Islet of Langerhans (tissue), 1 donor: ENCODE measurements at regions not wholly inside any gene's neighbourhood (a gene's known extent, or its start where the extent isn't known, plus 50 kb on each side); places are given as distances from the start of the nearest gene placed in this dataset.

Experiments used
- FAIRE-seq: peaks from one replicate; lab custom pipeline; 2011; peaks lifted over from hg19 to GRCh38; lab: Jason Lieb, UNC

- FAIRE-seq: no peak
Observed at GRCh38 chr3:72196377-72196929, 411.5 kb upstream of the PROK2 start.

DNA sequence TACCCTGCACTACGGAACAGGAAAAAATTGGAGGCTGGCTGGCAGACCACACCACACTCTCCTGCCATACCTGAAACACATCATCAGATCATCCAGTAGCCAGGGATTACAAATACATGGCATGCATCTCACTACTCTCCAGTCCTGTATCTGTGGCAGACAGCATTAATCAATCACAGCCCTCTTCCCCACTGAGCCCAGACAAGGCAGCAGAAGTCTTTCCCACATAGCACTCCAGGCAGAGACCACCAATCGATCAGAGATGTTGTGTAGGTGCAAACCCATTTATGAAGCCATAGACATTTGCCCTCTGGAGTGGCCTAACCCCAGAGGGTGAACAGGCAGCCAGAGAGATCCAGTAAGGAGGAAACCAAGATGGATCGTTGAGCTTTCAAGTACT, 410.9 kb upstream of the PROK2 start:
- no peak for FAIRE-seq

DNA sequence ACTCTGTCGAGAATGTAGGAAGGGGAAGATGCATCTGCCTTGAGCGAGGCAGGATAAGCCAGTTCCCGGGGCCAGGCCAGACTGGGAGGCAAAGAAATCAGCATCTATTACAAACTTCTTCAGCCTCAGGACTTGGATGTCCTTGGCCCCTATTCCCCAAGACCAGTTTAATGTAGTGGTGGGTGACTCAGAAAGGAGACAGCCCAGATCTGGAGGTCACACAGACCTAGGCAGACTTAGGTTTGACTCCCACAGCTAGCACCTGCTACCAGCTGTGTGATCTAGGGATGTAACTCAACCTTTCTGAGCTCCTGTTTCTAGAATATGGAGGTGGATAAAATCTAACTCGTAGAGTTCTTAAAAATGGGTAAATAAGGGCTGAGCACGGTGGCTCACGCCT, 409.5 kb upstream of the PROK2 start:
- no peak for FAIRE-seq

- no peak for FAIRE-seq
Observed at GRCh38 chr3:72193771-72194430, 409.0 kb upstream of the PROK2 start.

GRCh38 chr3:72192572-72192971, 407.6 kb upstream of the PROK2 start:
- no peak for FAIRE-seq

DNA sequence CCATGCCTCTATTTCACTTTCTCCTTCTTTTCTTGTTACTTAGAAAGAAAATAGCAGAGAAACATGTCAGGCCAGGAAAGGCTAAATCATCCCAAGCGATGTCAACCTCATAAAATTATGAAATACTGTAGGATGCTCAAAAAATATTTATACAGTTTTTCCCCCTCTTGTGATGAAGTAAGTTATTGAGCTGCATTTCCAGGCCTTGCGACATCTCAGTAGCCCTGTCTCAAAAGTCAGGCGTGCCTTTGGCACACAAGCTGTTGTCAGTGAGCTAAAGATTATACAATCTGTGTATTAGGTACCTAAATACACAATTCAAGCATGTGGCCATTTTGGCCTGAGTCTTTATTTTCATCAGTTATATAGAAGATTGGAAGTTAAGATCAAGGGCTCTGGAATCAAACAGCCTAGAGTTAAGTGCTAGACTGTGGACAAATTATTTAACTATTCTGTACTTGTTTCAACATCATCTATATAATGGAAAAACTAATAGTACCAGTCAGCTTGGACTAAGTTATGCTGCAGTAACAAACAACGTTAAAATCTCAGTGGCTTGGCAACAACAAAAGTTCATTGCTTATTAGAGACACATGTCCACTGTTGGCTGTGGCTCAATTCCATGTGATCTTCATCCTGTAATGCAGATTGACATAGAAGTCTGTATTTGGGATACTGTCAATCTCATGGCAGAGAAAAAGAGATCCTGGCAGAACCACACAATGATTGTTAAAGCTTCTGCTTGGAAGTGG, 406.4 kb upstream of the PROK2 start:
- no peak for FAIRE-seq

- no peak for FAIRE-seq
Observed at GRCh38 chr3:72190050-72190449, 405.1 kb upstream of the PROK2 start.

DNA sequence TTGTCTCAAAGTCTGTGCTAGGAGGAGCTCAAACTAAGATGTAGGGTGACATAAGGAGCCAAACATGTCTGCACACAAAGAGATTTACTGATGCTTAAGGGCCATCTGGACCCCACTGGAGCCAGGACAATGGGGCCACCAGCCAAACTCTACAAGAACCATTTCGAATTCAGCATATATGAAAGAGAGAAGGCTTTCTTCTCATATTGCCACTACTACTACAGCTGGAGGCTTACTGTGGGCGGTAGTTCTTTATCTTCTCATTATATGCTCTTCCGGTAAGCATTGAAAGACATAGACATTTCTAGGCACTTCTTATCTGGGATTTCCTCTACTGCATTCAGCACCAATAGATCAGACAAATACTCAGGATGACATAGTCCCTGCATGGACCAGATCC, 404.4 kb upstream of the PROK2 start:
- no peak for FAIRE-seq

- no peak for FAIRE-seq
Observed at GRCh38 chr3:72188536-72188935, 403.6 kb upstream of the PROK2 start.

- FAIRE-seq: no peak
Observed at GRCh38 chr3:72187131-72187530, 402.2 kb upstream of the PROK2 start.

DNA sequence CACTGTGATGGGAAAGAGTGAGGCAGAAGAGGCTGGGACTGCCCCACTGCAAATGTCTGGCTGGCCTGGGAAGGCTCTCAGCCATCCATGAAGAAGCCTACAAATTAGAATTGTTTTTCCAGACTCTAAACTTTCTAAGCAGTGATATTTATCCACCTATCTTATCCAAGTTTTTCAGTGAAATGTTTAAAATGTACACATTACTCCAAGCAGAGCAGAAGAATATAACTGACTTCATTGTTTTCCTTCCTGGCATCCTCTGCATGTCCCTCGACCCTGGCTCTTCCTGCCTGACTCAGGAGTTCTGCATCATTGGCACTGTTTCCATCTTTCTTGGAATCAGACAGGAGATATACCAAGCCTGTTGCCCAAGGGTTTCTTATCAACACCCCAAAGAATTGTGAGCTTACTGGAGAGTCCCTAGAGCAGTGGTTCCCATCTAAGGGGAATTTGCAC, 401.5 kb upstream of the PROK2 start:
- FAIRE-seq: no peak

GRCh38 chr3:72185549-72186399, 400.8 kb upstream of the PROK2 start:
- FAIRE-seq: no peak

- FAIRE-seq: no peak
Observed at GRCh38 chr3:72183489-72183888, 398.5 kb upstream of the PROK2 start.

- FAIRE-seq: no peak
Observed at GRCh38 chr3:72182206-72182605, 397.3 kb upstream of the PROK2 start.

- FAIRE-seq: no peak
Observed at GRCh38 chr3:72181251-72181650, 396.3 kb upstream of the PROK2 start.

- no peak for FAIRE-seq
Observed at GRCh38 chr3:72180405-72180804, 395.5 kb upstream of the PROK2 start.

DNA sequence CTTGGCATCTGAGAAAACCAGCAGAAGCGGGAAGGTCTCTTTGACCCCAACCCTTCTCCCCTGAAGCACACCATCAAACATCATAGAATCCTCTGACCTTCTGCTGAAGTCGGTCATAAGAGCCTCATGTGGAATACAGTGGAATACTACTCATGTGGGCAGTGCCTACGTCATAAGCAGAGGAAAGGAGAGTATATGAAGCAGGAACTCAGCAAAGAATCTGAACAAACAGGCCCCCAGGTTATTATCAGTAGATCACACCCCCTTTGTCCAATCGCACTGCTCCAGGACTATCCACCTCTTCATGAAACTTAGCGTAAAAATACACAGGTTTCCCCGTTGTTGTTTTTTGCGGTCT, 394.1 kb upstream of the PROK2 start:
- no peak for FAIRE-seq

DNA sequence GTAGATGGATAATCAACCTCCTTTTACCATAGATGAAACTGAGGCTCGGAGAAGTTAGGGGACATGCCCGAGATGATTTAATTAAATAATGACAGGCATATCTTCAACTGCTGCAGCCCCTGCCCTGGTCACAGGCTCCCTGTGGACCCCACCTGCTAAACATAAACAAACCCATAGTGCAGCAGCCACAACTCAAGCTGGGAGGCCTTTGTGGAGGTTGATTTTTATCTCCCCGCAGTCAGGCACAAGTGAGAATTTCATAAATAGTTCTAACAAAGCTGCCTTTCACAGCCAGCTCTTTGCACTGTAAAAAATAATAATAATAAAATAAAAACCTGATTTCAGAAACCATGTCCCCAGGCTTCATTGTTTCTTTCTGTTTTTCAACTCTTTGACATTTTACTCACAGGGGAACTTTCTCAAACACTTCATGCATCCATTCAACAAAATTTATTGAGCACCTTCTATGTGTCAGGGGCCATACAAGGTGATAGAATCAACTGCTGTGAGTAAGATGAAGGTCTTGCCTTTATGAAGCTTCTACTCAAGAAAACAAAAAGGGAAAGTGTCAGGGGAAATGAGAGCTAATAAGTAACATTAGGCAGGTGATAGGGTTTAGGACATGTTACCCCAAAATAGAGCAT, 393.6 kb upstream of the PROK2 start:
- no peak for FAIRE-seq

DNA sequence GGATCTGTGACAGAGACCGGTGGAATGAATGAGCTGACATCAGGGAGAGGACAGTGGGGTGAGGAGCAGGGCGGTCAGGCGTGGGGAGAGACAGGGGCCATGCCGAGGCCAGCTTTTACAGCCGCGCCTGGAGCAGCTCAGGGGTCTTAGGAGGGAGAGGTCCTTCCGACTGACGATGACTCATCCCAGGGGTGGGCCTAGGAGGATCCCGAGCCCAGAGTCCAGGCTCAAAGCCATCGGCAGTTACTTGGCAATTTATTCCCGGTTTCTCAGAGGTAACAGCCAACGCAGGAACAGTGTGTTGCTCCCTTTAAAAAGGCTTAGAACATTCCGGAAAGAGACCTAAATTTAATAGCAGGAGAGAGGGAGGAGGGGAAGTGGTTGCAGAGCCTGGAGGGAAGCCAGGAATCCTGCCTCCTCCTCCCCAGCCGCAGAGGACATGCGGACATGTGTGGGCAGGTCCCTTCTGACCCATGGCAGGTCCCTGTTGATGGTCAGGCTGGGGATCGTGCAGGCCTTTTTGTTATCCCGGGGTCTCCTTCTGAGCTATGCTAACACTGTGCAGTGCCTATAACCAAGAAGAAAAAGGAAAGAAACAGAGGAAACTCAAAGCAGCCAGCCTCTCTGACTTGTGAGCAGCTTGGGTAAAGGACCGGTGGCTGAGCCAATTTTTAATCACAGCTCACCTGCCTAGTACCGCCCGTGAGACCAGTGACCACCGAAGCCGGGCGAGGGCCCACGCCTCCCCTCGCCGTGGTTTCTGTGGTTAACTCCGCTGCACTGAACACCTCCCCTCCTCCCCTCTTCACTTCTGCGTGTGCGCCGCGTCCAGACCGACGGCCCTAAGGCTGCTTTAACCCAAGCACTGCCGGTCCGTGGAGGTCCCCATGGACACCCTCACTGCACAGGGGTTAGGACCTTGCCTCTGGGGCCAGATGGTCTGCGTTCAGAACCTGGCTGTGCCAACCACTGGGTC, 392.4 kb upstream of the PROK2 start:
- FAIRE-seq: no peak

- no peak for FAIRE-seq
Observed at GRCh38 chr3:72176537-72177041, 391.6 kb upstream of the PROK2 start.

DNA sequence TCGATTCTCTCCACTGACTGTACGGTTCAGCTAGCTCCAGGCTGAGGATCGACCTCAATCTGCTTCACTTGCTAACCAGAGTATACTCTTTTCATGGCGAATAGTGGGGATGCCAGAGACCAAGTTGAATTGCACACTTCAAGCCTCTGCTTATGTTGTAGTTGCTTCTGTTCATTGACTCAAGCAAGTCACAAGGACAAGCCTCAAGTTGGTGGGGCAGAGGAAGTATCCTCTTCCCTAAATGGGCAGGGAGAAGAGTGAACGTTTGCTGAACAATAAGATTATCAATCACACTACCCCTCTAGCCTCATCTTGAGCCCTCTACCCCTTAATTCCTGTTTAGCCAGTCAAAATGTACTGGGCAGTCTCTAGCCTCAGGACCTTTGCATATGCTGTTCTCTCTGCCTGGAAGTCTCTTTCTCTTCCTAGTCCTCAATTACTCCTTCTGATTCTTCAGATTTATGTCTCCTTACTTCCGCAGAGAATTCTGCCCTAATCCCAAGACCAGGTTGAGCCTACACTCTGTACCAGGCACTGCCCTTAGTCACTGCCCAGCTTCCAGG, 390.4 kb upstream of the PROK2 start:
- FAIRE-seq: no peak
